ENCODE measurements at regions not wholly inside any gene's neighbourhood (a gene's known extent, or its start where the extent isn't known, plus 50 kb on each side); places are given as distances from the start of the nearest gene placed in this dataset.

DNA sequence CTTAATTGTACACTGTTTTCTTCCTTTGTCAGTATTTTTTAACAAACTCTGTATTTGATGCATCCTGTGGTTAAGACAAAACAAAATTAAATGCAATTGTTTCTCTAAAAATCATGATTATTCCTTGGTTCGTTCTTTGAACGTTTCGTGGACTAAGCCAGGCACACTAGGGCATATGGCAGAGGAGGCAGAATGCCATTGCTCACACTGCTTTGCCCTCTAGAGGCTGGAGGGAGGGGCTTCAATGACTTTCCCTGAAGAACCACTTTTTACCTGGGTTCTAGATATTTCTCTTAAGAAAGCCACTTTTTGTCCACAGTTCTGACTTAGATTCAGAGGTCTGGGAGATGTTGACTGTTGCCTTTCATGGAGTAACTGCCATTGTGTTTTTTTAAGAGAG lies 236.2 kb upstream of the ADAMTSL1 start:
- H3K4me3 ChIP-seq (replicated peaks; ENCODE audit: low read depth, low read length): no peak overlapping the region
- TF ChIP-seq, protein P1, sequence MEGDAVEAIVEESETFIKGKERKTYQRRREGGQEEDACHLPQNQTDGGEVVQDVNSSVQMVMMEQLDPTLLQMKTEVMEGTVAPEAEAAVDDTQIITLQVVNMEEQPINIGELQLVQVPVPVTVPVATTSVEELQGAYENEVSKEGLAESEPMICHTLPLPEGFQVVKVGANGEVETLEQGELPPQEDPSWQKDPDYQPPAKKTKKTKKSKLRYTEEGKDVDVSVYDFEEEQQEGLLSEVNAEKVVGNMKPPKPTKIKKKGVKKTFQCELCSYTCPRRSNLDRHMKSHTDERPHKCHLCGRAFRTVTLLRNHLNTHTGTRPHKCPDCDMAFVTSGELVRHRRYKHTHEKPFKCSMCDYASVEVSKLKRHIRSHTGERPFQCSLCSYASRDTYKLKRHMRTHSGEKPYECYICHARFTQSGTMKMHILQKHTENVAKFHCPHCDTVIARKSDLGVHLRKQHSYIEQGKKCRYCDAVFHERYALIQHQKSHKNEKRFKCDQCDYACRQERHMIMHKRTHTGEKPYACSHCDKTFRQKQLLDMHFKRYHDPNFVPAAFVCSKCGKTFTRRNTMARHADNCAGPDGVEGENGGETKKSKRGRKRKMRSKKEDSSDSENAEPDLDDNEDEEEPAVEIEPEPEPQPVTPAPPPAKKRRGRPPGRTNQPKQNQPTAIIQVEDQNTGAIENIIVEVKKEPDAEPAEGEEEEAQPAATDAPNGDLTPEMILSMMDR (IDR thresholded peaks at IDR 0.05; ENCODE audit: low read depth, low read length, missing control alignments): no peak
- DNase-seq (ENCODE audit: extremely low read depth, low read depth): no peak

DNA sequence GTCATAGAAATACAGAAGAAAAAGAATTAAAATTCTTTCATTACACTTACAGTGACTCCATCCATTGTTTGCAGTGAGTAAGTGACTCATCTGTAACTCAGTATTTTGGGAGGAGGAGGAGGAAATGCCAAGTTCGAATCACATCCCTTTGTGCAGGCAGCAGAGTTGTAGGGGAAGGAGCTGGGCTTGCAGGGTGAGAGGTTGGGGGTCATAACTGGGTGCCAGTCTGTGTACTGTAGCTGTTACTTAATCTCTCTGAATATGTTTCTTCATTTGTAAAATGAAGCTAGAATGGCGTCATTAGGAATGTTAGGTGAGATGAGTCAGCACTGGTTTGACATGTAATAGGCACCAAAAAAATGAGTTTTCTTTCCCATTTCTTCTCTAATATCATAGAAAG lies 235.7 kb upstream of the ADAMTSL1 start:
- peak; percentile 17 for DNase-seq (ENCODE audit: extremely low read depth, low read depth)
- TF ChIP-seq, protein P1 (IDR thresholded peaks at IDR 0.05; ENCODE audit: low read depth, low read length, missing control alignments): no peak
- no peak overlapping the region for H3K4me3 ChIP-seq (replicated peaks; ENCODE audit: low read depth, low read length)

- no peak overlapping the region for H3K4me3 ChIP-seq (replicated peaks; ENCODE audit: low read depth, low read length)
- DNase-seq (ENCODE audit: extremely low read depth, low read depth): no peak
- TF ChIP-seq, protein P1 (IDR thresholded peaks at IDR 0.05; ENCODE audit: low read depth, low read length, missing control alignments): no peak
Observed at GRCh38 chr9:18238752-18239447, 235.1 kb upstream of the ADAMTSL1 start.

DNA sequence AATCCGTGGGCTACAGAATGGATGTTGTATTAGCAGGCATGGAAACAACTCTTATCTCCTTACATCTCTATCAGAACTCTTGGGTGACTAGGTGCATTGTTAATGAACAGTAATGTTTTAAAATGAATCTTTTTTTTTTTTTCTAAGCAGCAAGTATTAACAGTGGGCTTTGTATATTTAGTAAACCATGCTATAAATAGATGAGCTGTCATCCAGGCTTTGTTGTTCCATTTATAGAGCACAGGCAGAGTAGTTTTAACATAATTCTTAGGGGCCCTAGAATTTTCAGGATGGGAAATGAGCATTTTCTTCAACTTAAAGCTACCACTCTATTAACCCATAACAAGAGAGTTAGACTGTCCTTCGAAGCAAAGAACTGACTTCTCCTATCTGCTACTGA lies 233.7 kb upstream of the ADAMTSL1 start:
- TF ChIP-seq, protein P1 (IDR thresholded peaks at IDR 0.05; ENCODE audit: low read depth, low read length, missing control alignments): no peak
- DNase-seq (ENCODE audit: extremely low read depth, low read depth): no peak
- no peak overlapping the region for H3K4me3 ChIP-seq (replicated peaks; ENCODE audit: low read depth, low read length)

DNA sequence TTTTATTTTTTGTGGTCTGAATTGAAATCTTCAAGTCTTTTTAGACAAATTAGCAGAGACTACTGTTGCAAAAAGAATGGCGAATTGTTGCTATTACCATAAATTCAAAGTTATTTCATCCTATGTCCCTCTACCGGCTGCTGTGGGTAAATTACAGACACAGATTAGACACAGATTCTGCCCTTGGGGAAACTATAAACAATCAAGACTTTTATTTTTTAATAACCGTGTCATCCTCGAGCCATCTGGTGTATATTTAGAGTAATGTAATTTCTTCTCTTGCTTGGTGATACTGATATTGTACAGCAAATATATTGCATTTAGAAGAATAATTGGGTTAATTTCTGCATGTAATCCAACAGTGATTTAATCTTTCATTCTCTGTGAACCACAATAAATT lies 228.0 kb upstream of the ADAMTSL1 start:
- no peak overlapping the region for H3K4me3 ChIP-seq (replicated peaks; ENCODE audit: low read depth, low read length)
- TF ChIP-seq, protein P1 (IDR thresholded peaks at IDR 0.05; ENCODE audit: low read depth, low read length, missing control alignments): peak; percentile 45
- DNase-seq (ENCODE audit: extremely low read depth, low read depth): no peak

- TF ChIP-seq, protein P1 (IDR thresholded peaks at IDR 0.05; ENCODE audit: low read depth, low read length, missing control alignments): no peak
- H3K4me3 ChIP-seq (replicated peaks; ENCODE audit: low read depth, low read length): no peak overlapping the region
- DNase-seq (ENCODE audit: extremely low read depth, low read depth): no peak
Observed at GRCh38 chr9:18250053-18250452, 223.9 kb upstream of the ADAMTSL1 start.

DNA sequence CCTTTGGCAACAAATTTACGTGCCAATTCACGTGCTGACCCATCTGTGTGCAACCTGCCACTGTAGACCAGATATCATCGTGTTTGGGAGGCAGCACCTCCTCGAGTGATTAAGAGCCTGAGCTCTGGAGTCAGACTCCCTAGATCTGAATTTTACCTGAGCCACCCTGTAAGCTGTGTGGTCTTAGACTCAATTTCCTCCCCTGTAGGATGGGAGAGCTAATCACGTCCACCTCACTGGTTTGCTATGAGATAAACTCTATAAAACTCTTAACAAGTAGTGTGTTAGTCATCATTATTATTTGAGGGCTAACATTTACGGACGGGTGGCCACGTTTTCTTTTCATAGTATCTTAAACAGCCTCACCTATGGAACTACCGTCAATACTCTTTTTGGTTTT lies 220.0 kb upstream of the ADAMTSL1 start:
- TF ChIP-seq, protein P1 (IDR thresholded peaks at IDR 0.05; ENCODE audit: low read depth, low read length, missing control alignments): no peak
- H3K4me3 ChIP-seq (replicated peaks; ENCODE audit: low read depth, low read length): no peak overlapping the region
- DNase-seq (ENCODE audit: extremely low read depth, low read depth): no peak

Data from HFF-Myc (cell line).